ENCODE measurements at regions not wholly inside any gene's neighbourhood (a gene's known extent, or its start where the extent isn't known, plus 50 kb on each side); places are given as distances from the start of the nearest gene placed in this dataset.
"Not testable (repeated sequence)": the region's sequence is repeated elsewhere in the genome, so short reads cannot be mapped to it uniquely, and the experiment has no call there.

DNA sequence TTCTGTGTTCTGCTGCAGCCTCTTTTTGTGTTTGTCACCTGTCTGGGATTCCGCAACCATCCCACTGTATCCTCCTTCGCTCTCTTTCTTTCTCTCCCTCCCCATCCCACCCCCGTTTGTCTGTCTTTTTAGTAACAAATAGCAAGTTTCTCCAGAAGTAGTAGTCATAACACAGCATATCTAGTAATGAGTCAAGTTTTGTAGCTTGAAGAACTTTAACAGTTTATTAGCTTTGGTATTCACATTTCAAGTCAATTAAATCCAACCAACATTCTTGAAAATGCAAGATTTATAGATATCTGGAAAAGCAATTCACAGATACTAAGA is 154.1 kb upstream of the MTPN start:
- Mint-ChIP-seq H3K4me1 (peaks cover 11% of the 10 kb centered on the region), H3K27ac (no peak overlapping the region), H3K4me3 (no peak overlapping the region), H3K27me3 (no peaks in the 10 kb centered on the region), H3K9me3 (no peaks in the 10 kb centered on the region), H3K36me3 (ENCODE audit: low read depth) (no peaks in the 10 kb centered on the region)
- CTCF ChIA-PET: no interaction called here
- no peak for DNase-seq
- POLR2A ChIA-PET: no interaction called here

DNA sequence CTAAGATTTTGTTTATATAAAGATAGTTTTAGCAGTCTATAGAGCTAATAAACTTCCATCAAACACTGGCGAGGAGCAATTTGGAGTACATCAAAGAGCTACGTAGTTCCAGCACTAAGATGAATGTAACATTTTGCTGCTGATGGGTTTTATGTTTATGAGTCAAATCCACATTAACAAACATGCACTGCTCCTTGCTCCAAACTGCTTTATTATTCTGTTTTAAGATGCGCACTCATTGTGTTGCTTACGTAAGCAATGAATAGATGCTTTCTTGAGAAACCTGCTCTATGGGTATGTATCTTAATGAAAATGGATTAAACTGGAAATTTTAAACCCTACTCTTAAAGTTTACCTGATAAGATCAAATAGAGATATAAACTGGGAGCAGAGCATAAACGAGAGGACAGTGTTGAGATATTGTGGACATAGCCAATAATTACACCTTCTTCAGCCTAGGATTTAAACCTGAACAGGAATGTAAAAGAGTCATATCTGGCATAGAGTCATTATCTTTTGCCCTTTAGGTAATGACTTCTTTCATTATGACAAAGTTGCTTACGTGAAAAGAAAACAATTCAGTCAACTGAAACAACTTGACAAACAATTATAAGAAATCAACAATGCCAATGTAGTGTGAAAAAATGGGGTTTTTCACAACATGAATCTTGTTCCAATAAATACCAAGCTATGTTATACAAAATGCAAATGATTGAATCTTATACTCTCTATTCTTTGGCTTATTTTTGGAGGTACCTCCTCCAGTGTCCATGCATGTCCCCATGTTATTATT is 153.5 kb upstream of the MTPN start:
- CTCF ChIA-PET: no interaction called here

GRCh38 chr7:136128050-136128449 is 150.9 kb upstream of the MTPN start:
- Mint-ChIP-seq H3K9me3 (peaks cover 4% of the 10 kb centered on the region), H3K36me3 (ENCODE audit: low read depth) (no peaks in the 10 kb centered on the region), H3K27me3 (no peaks in the 10 kb centered on the region), H3K4me3 (no peak overlapping the region), H3K27ac (no peak overlapping the region), H3K4me1 (peaks cover 11% of the 10 kb centered on the region)
- CTCF ChIA-PET: interaction anchor here (2.3 kb wide), 1 partner anchor 13 kb away, joined by 9 read pairs; no protein-coding TSS in a partner anchor
- DNase-seq: no peak
- POLR2A ChIA-PET: no interaction called here

More for the DNA sequence above, 153.5 kb upstream of the MTPN start:
- Mint-ChIP-seq H3K4me1 (peaks cover 11% of the 10 kb centered on the region), H3K27me3 (no peaks in the 10 kb centered on the region), H3K4me3 (no peak overlapping the region), H3K36me3 (ENCODE audit: low read depth) (no peaks in the 10 kb centered on the region), H3K27ac (no peak overlapping the region), H3K9me3 (peaks cover under 1% of the 10 kb centered on the region)
- DNase-seq: no peak
- POLR2A ChIA-PET: no interaction called here

DNA sequence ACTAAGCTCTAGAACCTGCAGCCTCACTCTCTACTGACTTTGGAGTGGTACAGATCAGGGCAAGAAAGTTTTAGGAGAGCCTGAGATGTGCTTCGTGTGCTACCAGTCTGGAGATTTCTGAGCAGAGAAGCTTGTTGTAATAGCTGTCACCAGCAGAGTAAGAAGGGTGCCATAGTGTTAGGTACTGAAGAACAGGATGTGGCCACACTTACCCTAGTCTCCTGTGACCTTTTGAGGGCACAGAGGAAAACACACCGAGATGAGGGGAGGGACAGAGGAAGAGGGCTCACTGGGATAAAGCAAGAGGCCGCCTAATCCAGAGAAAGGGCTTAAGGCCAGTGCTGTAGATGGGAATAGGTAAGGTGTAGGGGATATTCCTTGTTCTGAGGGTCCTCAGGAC is 146.2 kb upstream of the MTPN start:
- ChIA-PET CTCF (interaction anchor here (1.1 kb wide), 1 partner anchor 8 kb away, joined by 3 read pairs; no protein-coding TSS in a partner anchor), POLR2A (no interaction called here)
- no peaks in the 10 kb centered on the region for H3K4me1 Mint-ChIP-seq
- H3K27ac Mint-ChIP-seq: no peak overlapping the region
- H3K9me3 Mint-ChIP-seq: peaks cover 4% of the 10 kb centered on the region
- H3K4me3 Mint-ChIP-seq: no peak overlapping the region
- no peaks in the 10 kb centered on the region for H3K36me3 Mint-ChIP-seq (ENCODE audit: low read depth)
- no peaks in the 10 kb centered on the region for H3K27me3 Mint-ChIP-seq
- DNase-seq: no peak

- Mint-ChIP-seq H3K27ac (no peak overlapping the region), H3K27me3 (no peaks in the 10 kb centered on the region), H3K4me1 (no peaks in the 10 kb centered on the region), H3K4me3 (no peak overlapping the region), H3K36me3 (ENCODE audit: low read depth) (no peaks in the 10 kb centered on the region), H3K9me3 (peaks cover 6% of the 10 kb centered on the region)
- POLR2A ChIA-PET: no interaction called here
- CTCF ChIA-PET: interaction anchor here (0.6 kb wide), 1 partner anchor 47 kb away, joined by 5 read pairs; no protein-coding TSS in a partner anchor
- no peak for DNase-seq
These were observed 144.9 kb upstream of the MTPN start for GRCh38 chr7:136122026-136122425.

GRCh38 chr7:136117539-136117938 is 140.4 kb upstream of the MTPN start:
- Mint-ChIP-seq H3K36me3 (ENCODE audit: low read depth) (no peaks in the 10 kb centered on the region), H3K27me3 (no peaks in the 10 kb centered on the region), H3K27ac (no peak overlapping the region), H3K9me3 (peaks cover 3% of the 10 kb centered on the region), H3K4me1 (no peaks in the 10 kb centered on the region), H3K4me3 (no peak overlapping the region)
- POLR2A ChIA-PET: no interaction called here
- CTCF ChIA-PET: no interaction called here
- DNase-seq: no peak

DNA sequence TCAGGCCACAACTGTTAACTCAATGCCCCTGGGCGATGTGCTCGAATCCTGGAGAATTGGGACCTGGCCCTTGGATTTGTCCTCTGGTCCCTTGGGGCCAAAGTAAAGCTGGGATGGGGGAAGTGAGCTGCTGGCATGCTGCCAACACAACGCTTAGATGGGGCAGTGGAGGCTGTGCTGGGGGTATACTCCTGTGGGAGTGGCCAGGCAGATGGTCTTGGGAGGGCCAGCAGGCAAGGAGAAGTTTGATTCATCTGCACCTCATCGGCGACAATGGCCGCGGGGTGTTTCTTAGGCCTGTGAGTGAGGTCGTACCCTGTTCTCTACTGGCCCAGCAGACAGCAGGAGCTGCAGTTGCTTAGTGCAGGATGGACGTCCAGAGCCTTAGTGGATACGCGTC is 139.0 kb upstream of the MTPN start:
- DNase-seq: no peak
- ChIA-PET CTCF (interaction anchor here (1.3 to 1.8 kb wide), 3 partner anchors 11 to 49 kb away, joined by 5 to 9 read pairs (median 6); no protein-coding TSS in a partner anchor), POLR2A (interaction anchor here (1.4 kb wide), 1 partner anchor 11 kb away, joined by 5 read pairs; no protein-coding TSS in a partner anchor)
- no peaks in the 10 kb centered on the region for H3K36me3 Mint-ChIP-seq (ENCODE audit: low read depth)
- H3K4me3 Mint-ChIP-seq: no peak overlapping the region
- peaks cover 3% of the 10 kb centered on the region for H3K9me3 Mint-ChIP-seq
- H3K27me3 Mint-ChIP-seq: no peaks in the 10 kb centered on the region
- no peak overlapping the region for H3K27ac Mint-ChIP-seq
- H3K4me1 Mint-ChIP-seq: no peaks in the 10 kb centered on the region

GRCh38 chr7:136114966-136115762 is 138.0 kb upstream of the MTPN start:
- POLR2A ChIA-PET: interaction anchor here (1.4 kb wide), 1 partner anchor 12 kb away, joined by 5 read pairs; no protein-coding TSS in a partner anchor
- H3K9me3 Mint-ChIP-seq: peaks cover 3% of the 10 kb centered on the region
- H3K4me1 Mint-ChIP-seq: no peaks in the 10 kb centered on the region
- no peak overlapping the region for H3K4me3 Mint-ChIP-seq
- H3K27ac Mint-ChIP-seq: no peak overlapping the region
- peak; percentile 56 for DNase-seq
- CTCF ChIA-PET: interaction anchor here (0.6 to 1.8 kb wide), 8 partner anchors 8 to 951 kb away, joined by 3 to 9 read pairs (median 3); no protein-coding TSS in a partner anchor
- no peaks in the 10 kb centered on the region for H3K36me3 Mint-ChIP-seq (ENCODE audit: low read depth)
- H3K27me3 Mint-ChIP-seq: no peaks in the 10 kb centered on the region

DNA sequence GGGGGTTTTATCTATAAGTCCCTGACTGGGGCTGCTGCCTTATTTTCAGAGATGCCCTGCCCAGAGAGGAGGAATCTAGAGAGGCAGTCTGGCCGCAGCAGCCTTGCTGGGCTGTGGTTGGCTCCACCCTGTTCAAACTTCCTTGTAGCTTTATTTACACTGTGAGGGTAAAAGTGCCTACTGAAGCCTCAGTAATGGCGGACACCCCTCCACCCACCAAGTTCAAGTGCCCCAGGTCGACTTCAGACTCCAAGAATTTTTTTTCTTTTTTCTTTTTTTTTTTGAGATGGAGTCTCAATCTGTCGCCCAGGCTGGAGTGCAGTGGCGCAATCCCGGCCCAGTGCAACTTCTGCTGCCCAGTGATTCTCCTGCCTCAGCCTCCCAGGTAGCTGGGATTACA is 137.3 kb upstream of the MTPN start:
- H3K4me1 Mint-ChIP-seq; H3K36me3 Mint-ChIP-seq (ENCODE audit: low read depth); H3K27ac Mint-ChIP-seq; DNase-seq; H3K9me3 Mint-ChIP-seq; POLR2A ChIA-PET; H3K4me3 Mint-ChIP-seq; H3K27me3 Mint-ChIP-seq: not testable (repeated sequence)
- CTCF ChIA-PET: interaction anchor here (0.7 to 1.8 kb wide), 4 partner anchors 9 to 61 kb away, joined by 3 to 6 read pairs (median 3); no protein-coding TSS in a partner anchor

DNA sequence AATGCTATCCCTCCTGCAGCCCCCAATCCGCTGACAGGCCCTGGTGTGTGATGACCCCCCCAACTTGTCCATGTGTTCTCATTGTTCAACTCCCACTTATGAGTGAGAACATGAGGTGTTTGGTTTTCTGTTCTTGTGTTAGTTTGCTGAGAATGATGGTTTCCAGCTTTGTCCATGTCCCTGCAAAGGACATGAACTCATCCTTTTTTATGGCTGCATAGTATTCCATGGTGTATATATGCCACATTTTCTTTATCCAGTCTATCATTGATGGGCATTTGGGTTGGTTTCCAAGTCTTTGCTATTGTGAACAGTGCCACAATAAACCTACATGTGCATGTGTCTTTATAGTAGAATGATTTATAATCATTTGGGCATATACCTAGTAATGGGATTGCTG is 131.9 kb upstream of the MTPN start:
- H3K4me1 Mint-ChIP-seq; H3K27ac Mint-ChIP-seq; H3K27me3 Mint-ChIP-seq; H3K36me3 Mint-ChIP-seq (ENCODE audit: low read depth); H3K4me3 Mint-ChIP-seq; POLR2A ChIA-PET; DNase-seq; CTCF ChIA-PET: not testable (repeated sequence)
- peaks cover 16% of the 10 kb centered on the region for H3K9me3 Mint-ChIP-seq

DNA sequence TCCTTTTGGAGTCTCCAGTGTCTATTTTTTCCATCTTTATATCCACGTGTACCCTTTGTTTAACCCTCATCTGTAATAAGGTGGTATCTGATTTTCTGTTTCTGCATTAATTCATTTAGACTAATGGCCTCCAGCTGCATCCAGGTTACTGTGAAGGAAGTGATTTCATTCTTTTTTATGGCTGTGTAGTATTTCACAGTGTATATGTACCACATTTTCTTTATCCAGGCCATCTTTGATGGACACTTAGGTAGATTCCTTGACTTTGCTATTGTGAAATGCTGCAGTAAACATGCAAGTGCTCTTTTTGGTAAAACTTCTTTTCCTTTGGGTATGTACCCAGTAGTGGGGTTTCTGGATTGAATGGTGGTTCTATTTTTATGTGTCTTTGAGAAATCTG is 128.0 kb upstream of the MTPN start:
- POLR2A ChIA-PET: no interaction called here

GRCh38 chr7:136104269-136104603 is 127.1 kb upstream of the MTPN start:
- CTCF ChIA-PET: no interaction called here
- no peaks in the 10 kb centered on the region for H3K27me3 Mint-ChIP-seq

More for the DNA sequence above, 128.0 kb upstream of the MTPN start:
- H3K9me3 Mint-ChIP-seq: peaks cover 16% of the 10 kb centered on the region
- H3K4me1 Mint-ChIP-seq: no peaks in the 10 kb centered on the region
- no peak overlapping the region for H3K27ac Mint-ChIP-seq
- H3K4me3 Mint-ChIP-seq: no peak overlapping the region
- H3K36me3 Mint-ChIP-seq (ENCODE audit: low read depth): peaks cover 3% of the 10 kb centered on the region
- H3K27me3 Mint-ChIP-seq: no peaks in the 10 kb centered on the region
- DNase-seq: no peak
- CTCF ChIA-PET: no interaction called here

DNA sequence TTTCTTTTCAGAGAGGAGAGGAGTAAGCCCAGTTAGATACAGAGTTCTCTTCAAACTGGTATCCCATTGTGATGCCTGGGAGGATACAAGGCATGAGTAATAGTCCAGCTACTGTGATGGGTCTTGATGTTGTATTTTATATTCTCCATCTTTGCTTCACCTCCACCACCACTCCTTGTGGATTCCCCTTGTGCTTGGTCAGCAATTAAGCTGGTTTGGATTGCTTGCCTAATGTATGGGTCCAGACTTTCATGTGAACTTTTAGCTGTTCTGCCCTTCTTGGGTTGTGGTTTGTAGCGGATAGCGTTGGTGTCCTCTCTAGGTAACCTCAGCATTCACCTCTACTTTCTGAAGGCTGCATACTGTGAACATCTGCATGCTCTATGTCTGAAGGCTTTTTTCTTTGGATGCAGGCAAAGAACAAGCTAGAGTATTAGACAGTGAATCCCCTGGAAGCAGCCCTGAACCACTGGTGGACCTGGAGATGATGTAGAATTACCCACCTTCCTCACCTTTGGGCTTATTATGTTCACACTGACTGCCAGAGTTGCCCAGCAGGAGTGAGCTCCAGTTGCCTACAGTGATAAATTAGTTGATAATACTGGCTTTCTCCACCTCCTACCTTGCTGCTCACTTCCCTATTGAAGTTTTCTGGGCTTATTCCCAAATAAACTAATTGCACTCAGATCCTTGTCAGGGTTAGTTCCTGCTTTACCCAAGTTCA is 126.5 kb upstream of the MTPN start:
- no peak overlapping the region for H3K4me3 Mint-ChIP-seq
- H3K4me1 Mint-ChIP-seq: no peaks in the 10 kb centered on the region
- no peaks in the 10 kb centered on the region for H3K27me3 Mint-ChIP-seq
- H3K36me3 Mint-ChIP-seq (ENCODE audit: low read depth): no peaks in the 10 kb centered on the region
- POLR2A ChIA-PET: no interaction called here
- H3K27ac Mint-ChIP-seq: no peak overlapping the region
- peaks cover 17% of the 10 kb centered on the region for H3K9me3 Mint-ChIP-seq
- DNase-seq: no peak
- CTCF ChIA-PET: interaction anchor here (1.0 kb wide), 1 partner anchor 12 kb away, joined by 6 read pairs; no protein-coding TSS in a partner anchor

More at GRCh38 chr7:136104269-136104603, 127.1 kb upstream of the MTPN start:
- Mint-ChIP-seq H3K27ac (no peak overlapping the region), H3K36me3 (ENCODE audit: low read depth) (peaks cover under 1% of the 10 kb centered on the region), H3K9me3 (peaks cover 17% of the 10 kb centered on the region), H3K4me3 (no peak overlapping the region), H3K4me1 (no peaks in the 10 kb centered on the region)
- DNase-seq: no peak
- POLR2A ChIA-PET: no interaction called here

Data from activated CD4-positive, alpha-beta memory T cell treated with anti-CD3 and anti-CD28 coated beads, Interleukin-2, amount 10 ng/mL, durations not matched to agents 7 days and 5 days (primary cell).